ENCODE measurements at regions not wholly inside any gene's neighbourhood (a gene's known extent, or its start where the extent isn't known, plus 50 kb on each side); places are given as distances from the start of the nearest gene placed in this dataset.

DNA sequence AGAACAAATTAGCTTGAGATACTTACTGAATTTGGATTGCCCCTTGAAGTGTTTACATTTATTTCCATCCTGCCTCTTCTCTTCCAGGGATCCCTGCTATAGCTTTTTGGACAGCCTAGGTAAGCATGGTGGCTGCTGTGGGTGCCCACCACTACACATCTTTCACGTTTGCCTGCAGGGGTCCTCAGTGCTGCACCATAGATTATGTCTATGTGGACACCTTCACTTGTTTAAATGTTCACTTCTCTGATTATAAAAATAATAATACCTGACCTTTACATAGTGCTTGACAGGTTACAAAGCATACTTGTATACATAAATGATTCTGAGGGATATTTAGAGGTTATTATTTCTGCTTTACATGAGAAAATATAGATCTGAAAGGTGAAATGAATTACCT lies 67.9 kb upstream of the SLC4A4 start:
- H3K9me3 ChIP-seq (replicated peaks), result no peaks in the 10 kb centered on the region
- peaks cover 39% of the 10 kb centered on the region for H3K4me1 ChIP-seq
- H3K27me3 ChIP-seq (ENCODE audit: low read depth), result no peaks in the 10 kb centered on the region
- DNase-seq, result no peak
- H3K4me3 ChIP-seq, result no peak overlapping the region
- H3K27ac ChIP-seq (replicated peaks), result no peak overlapping the region
- intact Hi-C loops (cut with micrococcal nuclease), result no loop called here
- H3K36me3 ChIP-seq, result no peaks in the 10 kb centered on the region
- TF ChIP-seq, protein P1, sequence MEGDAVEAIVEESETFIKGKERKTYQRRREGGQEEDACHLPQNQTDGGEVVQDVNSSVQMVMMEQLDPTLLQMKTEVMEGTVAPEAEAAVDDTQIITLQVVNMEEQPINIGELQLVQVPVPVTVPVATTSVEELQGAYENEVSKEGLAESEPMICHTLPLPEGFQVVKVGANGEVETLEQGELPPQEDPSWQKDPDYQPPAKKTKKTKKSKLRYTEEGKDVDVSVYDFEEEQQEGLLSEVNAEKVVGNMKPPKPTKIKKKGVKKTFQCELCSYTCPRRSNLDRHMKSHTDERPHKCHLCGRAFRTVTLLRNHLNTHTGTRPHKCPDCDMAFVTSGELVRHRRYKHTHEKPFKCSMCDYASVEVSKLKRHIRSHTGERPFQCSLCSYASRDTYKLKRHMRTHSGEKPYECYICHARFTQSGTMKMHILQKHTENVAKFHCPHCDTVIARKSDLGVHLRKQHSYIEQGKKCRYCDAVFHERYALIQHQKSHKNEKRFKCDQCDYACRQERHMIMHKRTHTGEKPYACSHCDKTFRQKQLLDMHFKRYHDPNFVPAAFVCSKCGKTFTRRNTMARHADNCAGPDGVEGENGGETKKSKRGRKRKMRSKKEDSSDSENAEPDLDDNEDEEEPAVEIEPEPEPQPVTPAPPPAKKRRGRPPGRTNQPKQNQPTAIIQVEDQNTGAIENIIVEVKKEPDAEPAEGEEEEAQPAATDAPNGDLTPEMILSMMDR (IDR thresholded peaks at IDR 0.05; ENCODE audit: borderline replicate concordance), result peak; percentile 44

- intact Hi-C loops (cut with micrococcal nuclease), result no loop called here
- peaks cover 18% of the 10 kb centered on the region for H3K4me1 ChIP-seq
- no peak overlapping the region for H3K4me3 ChIP-seq
- no peaks in the 10 kb centered on the region for H3K9me3 ChIP-seq (replicated peaks)
- TF ChIP-seq, protein P1 (IDR thresholded peaks at IDR 0.05; ENCODE audit: borderline replicate concordance), result no peak
- H3K36me3 ChIP-seq, result no peaks in the 10 kb centered on the region
- no peak overlapping the region for H3K27ac ChIP-seq (replicated peaks)
- H3K27me3 ChIP-seq (ENCODE audit: low read depth), result no peaks in the 10 kb centered on the region
- no peak for DNase-seq
Observed at GRCh38 chr4:71272976-71273375, 65.8 kb upstream of the SLC4A4 start.

DNA sequence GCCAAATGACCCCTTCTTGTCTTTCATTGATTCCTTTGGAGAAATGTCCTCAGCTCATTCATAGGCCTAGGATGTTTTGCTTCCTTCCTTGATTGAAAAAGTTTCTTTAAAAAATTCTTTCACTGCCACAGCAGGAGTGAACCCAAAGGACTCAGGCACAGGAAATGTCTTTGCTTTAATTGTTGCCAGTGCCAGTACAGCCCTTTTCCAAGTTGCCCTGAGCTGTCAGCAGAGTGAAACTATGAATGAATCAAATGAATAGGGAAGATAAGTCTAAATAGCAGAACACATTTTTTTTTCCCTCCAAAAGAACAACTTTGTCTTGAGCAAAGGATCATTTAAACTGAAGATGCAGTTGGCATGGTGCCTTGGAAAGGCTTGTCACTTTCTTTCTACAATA lies 63.8 kb upstream of the SLC4A4 start:
- intact Hi-C loops (cut with micrococcal nuclease), result no loop called here
- Histone ChIP-seq H3K4me3 (no peak overlapping the region), H3K27ac (replicated peaks) (peak overlapping the region; percentile 2), H3K4me1 (peaks cover 12% of the 10 kb centered on the region), H3K9me3 (replicated peaks) (no peaks in the 10 kb centered on the region), H3K36me3 (no peaks in the 10 kb centered on the region), H3K27me3 (ENCODE audit: low read depth) (no peaks in the 10 kb centered on the region)
- DNase-seq, result no peak
- TF ChIP-seq, protein P1 (IDR thresholded peaks at IDR 0.05; ENCODE audit: borderline replicate concordance), result no peak

- TF ChIP-seq, protein P1 (IDR thresholded peaks at IDR 0.05; ENCODE audit: borderline replicate concordance), result no peak
- intact Hi-C loops (cut with micrococcal nuclease), result no loop called here
- peak overlapping the region; percentile 16 for H3K27ac ChIP-seq (replicated peaks)
- no peaks in the 10 kb centered on the region for H3K27me3 ChIP-seq (ENCODE audit: low read depth)
- no peaks in the 10 kb centered on the region for H3K36me3 ChIP-seq
- DNase-seq, result no peak
- H3K9me3 ChIP-seq (replicated peaks), result no peaks in the 10 kb centered on the region
- H3K4me1 ChIP-seq, result peaks cover 12% of the 10 kb centered on the region
- H3K4me3 ChIP-seq, result no peak overlapping the region
Observed at GRCh38 chr4:71275570-71275969, 63.2 kb upstream of the SLC4A4 start.

DNA sequence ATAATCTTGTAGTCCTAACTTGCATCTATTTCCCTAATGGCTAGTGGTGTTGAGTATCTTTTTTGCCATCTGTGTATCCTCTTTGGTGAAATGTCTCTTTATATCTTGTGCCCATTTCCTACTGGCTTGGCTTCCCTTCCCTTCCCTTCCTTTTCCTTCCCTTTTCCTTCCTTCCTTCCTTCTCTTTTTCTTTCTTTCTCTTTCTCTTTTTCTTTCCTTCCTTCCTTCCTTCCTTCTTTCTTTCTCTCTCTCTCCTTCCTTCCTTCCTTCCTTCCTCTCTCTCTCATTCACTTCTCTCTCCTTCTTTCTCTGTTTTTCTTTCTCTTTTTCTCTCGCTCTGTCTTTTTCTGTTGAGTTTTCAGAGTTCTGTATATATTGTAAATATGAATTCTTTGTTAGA lies 61.5 kb upstream of the SLC4A4 start:
- intact Hi-C loops (cut with micrococcal nuclease), result no loop called here
- no peaks in the 10 kb centered on the region for H3K27me3 ChIP-seq (ENCODE audit: low read depth)
- no peak overlapping the region for H3K4me3 ChIP-seq
- TF ChIP-seq, protein P1 (IDR thresholded peaks at IDR 0.05; ENCODE audit: borderline replicate concordance), result no peak
- no peak overlapping the region for H3K27ac ChIP-seq (replicated peaks)
- no peaks in the 10 kb centered on the region for H3K36me3 ChIP-seq
- H3K9me3 ChIP-seq (replicated peaks), result no peaks in the 10 kb centered on the region
- H3K4me1 ChIP-seq, result peaks cover 12% of the 10 kb centered on the region
- no peak for DNase-seq

Data from left ventricle myocardium inferior (tissue), 1 donor.